NCI-H345 (cell line): ENCODE measurements at regions not wholly inside any gene's neighbourhood (a gene's known extent, or its start where the extent isn't known, plus 50 kb on each side); places are given as distances from the start of the nearest gene placed in this dataset.

ENCODE experiments used
- DNase-seq: peaks from one replicate; lab custom pipeline; 2025; lab: John Stamatoyannopoulos, UW

DNA sequence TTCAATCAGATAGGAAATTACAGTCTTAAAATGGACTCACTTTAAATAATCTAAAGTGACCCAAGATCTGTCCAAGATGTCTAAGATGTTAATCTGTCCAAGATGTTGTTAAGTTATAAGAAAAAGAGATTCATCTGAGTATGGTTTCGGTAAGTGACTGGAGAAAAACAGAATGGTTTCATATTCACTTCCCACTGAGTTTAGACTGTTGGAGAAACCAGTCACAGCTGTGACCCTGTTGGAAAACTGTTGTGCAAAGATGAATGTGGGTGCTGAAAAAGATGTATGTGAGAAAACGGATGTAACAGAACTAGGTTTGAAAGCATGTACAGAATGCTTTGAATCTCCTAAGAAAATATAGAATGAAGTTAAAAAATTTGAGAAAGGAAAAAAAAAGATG is 325.9 kb downstream of the COL12A1 start:
- DNase-seq, result no peak

DNA sequence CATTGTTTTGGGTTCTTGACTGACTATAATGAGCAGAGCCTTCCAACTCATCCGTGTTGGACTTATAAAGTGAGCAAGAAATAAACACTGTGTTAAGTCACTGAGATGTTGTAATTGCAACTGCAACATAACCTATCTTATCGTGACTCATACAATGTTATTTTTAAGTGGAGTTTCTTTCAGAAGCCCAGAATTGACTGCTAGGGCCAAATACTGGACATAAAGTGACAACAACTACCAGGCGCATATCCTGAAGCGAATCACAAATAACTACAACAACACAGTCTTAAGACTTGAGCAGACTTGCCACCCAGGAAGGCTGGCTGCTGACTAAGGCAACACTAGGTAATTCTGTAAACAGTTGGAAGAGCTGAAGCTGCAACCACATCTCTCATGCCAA is 326.6 kb downstream of the COL12A1 start:
- no peak for DNase-seq

DNA sequence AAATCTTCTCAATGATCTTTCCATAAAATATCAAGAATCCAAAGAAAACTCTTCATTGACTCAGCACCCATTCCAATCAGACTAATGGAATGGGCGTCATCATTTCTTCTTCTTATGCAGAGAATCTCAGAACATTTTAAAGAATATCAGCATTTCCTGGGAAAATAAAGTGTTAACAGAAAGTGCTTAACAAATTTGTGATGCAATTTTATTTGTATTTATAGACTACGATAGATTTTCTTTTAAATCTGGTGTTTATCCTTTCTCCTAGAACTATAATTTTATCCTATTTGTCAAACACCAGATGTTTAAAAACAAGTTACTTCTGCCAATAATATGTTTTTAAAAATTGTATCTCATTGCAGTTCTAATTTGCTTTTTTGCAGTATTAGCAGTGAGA is 330.7 kb downstream of the COL12A1 start:
- DNase-seq, result no peak

DNA sequence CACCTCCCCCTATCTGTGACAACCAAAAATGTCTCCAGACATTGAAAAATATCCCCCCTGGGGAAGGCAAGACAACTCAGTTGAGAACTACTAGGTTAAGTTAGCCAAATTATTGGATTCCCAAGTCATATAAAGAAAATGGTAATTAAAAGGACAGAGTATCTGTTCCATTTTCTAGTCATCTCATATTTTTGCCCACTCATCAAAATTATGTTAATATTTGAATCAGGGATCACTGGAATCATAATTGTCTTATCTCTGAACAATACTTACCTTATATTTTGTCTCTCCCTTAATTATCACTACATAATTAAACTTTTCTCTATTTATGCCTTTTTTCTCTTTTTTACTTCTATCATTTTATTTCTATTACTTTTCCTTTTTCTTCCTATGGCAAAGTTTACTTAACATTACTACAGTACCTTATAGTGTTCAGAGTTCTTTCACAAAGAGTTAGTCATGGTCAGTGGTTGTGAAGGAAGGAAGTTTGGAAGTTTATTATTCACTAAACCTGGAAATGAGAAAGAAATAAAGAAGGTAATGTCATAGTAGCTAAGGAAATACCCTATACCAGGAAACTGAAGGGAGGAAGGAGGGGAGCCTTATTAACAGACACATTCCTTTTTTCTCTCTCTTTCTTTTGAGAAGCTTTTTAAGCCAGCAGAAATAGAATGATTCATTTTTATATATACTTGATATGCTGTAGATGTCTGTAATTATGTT is 332.9 kb downstream of the COL12A1 start:
- no peak for DNase-seq

DNA sequence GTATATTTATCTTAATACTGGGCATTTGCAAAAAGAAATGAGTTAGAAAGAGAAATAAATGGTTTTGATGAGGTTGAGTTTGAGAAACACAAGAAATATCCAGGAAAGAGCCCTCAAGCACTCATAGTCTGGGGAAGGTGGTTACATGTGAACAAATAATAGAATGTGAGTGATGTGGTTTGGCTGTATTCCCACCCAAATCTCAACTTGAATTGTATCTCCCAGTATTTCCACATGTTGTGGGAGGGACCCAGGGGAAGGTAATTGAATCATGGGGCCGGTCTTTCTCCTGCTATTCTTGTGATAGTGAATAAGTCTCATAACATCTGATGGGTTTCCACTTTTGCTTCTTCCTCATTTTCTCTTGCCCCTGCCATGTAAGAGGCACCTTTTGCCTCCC is 334.1 kb downstream of the COL12A1 start:
- DNase-seq, result no peak

DNA sequence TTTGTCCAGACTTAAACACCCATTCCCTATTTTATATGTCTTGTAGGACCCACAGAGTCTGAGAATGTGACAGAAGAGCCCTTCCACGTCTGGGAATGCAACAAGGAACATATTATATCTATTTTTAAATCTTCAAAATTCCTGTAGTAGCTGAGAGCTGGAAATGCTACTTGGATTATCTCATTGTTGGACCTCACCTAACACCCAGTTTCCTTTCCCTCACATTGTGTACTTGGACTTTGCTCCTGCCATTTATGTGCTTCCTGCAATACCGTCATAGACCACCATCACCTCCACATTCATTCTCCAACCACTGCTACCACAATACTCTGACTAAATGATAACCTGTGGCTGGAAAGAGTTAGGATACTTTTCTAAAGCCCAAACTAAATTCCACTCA is 335.4 kb downstream of the COL12A1 start:
- DNase-seq, result no peak

DNA sequence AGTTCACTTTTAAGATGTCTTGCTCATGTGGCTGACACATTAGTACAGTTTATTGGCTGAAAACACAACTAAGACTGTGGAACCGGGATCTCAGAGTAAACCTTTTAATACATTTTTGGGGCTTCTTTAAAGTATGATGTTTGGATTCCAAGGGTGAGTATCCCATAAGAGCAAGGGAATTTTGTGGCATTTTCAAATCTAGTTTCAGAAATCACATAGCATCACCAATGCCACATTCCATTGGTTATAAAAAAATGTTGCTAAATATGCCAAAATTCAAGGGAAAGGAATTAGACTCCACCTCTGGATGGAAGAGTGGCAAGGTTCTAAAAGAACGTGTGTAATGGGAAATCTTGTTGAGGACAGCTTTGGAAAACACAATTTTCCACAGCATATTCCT is 338.6 kb downstream of the COL12A1 start:
- DNase-seq, result no peak

DNA sequence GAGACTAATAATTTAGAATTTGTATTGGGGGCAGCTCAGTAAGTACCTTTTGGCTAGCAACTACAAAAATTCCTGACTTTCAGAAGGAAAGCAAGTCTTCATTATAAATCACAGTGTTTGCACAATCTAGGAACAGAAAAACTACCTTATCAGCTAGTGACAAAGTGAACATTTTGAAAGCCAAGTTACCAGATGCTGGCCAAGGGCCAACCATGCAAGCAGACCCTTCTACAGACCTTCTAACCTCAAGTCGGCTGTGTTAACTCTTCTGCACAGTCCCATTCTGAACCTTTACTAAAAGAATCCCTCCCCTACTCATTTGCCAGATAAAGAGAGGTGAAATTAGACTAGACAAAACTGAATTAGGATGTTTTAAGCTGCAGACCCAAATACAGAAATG is 341.9 kb downstream of the COL12A1 start:
- DNase-seq, result no peak

DNA sequence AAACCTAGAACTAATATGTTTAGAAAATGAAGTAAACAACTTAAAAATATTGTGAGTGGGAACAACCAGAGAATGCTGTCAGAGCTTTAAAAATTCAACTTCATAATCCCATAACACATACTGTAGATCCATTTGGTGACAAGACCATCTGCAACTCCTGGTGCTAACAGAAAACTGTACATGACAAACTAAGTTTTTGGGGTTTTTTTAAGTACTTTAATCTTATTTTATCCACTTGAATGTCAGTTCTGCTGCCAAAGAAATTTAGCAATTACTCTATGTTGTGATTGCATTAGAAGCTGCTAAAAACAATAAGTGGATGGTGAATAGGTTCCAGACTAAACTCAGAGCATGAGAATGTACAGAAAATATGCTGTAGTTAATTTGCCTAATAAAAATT is 345.4 kb downstream of the COL12A1 start:
- DNase-seq, result no peak

DNA sequence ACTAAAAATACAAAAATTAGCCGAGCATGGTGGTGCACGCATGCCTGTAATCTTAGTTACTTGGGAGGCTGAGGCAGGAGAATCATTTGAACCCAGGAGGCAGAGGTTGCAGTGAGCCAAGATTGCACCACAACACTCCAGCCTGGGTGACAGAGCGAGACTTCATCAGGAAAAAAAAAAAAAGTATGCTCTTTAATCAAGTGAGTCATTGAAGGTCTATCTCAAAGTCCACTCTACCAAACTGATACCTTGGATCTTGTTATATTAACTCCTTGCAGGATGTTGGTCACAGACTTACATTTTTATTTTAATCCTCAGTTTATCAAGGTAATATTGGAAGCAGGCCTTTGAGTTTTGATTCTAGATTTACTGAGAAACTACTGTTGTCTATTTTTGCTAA is 348.7 kb downstream of the COL12A1 start:
- DNase-seq, result no peak

DNA sequence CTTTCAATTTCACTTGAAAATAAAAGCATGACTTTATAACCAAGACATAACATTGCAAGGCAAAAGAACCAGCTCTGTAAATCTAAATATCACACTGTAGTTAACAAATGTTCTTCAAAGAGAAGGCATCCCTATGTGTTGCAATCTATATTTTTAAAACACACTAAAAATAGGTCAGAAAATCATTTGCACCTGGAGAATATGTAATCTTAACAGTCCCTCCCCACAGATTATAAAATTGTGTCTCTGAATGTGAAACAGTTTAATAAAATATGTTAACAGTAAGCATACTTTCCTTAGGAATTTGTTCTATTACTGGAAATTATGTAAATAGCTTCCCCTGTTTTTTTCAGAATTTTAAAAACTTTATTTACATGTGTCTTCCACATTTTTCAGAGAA is 351.9 kb downstream of the COL12A1 start:
- no peak for DNase-seq

DNA sequence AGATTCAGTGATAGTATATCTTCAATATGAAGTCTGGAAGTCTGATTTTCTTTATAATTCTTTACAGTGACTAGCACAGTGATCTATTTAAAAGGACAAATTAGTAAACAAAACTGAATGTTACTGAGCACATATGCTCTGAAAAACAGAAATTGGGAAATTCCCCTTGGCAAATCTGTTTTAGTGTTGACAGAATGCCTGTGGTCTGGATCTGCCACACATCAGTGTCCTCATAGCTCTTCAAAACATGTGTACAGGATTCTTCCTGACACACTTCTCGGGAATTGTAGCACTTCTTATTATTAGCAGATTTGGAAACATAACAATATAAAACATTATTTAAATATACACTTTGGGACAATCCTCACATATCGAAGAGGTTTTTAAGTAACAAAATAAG is 354.3 kb downstream of the COL12A1 start:
- DNase-seq, result no peak

DNA sequence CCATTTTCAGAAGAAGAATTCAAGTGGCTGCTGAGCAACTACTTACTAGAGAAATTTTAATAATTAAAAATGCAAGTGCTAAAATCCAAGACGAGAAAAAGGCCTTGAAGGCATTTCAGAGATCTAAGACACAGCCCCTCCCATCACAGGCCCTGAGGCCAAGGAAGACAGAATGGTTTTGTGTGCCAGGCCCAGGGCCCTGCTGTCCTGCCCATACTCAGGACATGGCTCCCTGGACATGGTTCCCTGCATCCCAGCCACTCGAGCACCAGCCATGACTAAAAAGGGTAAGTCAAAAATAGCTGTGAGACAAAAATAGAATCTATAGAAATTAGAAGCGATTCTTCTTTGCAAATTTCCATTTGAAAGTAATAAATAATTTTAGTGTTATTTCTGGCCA is 364.9 kb downstream of the COL12A1 start:
- no peak for DNase-seq

DNA sequence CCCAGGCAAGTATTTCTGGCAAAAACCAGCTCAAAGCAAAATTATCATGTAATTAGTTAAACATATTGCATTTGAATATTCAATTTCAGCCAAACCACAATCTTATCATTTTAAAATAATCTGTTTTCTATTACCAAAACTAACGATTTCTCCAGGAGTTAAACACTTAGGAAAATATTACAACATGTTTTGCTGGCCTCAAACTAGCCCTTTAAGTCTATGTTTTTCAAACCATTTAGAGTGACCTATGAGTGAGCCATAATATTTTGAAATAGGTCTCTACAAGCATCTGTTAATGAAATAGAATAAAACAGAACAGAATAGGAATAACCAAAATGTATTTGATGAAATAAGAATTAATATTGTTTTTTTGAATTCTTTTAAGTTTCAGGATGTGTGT is 370.9 kb downstream of the COL12A1 start:
- no peak for DNase-seq

DNA sequence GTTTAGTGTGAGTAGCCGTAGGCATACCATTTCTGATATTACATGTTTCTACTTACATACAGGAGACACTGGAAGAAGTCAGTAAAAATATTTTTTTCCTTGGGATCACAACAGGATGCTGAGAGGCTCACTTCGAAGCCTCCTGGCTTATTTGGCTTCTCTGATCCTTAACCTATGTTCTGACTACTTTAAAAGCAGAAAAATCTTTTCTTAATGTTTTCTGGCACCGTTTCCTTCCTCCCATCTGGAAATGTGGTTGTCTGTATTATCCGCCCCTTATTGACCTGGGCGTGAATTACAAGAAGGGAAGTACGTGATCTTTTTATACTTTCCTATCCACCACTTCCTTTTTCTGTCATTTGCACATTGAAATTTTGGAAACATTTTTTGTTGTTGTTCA is 379.6 kb downstream of the COL12A1 start:
- no peak for DNase-seq

DNA sequence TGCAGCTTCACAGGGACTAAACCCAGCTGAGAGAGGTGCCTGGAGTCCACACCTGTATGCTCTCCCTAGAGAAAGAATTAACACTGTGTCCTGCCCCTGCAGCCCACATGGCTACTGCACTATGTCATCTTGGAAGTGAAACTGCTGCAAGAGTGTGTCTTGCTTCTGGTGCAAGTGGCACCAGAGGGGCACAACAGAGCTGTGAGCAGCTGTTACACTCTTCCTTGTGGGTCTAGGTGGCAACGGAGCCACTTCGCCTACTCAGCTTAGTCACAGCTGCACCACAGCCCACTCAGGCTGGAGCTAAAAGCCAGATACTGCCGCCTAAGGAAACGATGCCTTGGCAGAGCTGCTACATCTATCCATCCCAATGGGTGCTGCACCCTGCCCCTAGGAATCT is 391.4 kb downstream of the COL12A1 start:
- DNase-seq, result no peak

DNA sequence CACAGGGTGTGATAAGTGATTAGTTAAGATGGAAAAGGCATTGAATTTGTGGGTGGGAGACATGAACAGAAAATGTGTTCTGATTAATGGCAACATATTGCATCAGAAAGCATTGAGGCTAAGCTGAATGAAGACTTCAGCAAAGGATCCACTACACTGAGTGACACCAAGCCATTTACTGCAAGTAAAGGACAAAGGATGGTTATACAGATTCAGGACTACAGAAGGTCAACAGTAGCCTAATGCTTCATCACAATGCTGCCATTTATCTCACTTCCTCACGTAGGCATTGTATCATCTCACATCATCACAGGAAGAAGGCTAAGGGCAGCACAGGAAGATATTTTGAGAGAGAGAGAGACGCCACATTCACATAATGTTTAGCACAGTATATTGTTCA is 398.2 kb downstream of the COL12A1 start:
- DNase-seq, result no peak

DNA sequence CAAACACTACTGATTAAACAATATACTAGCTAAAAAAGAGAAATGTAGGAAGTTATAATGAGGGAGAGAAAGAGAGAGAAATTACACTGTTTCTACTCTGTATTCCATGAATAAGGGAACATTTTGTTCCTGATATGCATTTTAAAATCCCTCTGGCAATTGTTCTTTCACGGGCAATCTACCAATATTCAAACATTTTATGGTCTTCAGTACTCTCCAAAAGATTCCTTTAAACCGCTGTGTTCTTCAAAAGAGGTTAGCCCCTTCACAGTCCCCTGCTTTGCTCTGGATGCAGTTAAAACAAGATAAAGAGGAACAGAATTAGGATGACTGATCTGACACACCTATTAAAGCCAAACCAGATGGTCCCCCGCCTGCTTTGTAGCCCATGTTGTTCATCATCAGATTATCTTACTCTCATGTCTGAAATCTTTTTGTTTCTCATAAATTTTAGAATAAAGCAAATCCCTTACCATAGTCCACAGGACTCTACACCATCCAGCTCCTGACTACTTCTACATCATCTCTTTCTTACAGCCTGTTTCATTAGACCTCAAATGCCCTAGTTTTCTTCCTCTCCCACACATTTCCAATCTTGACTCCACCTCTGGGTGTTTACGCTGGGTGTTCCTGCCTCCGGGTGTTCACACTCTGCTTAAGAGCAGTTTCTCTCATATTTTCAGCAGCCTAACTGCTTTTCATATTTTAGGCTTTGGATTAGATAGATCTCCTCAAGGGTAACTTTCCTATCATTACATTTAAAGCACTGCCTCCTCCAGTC is 399.7 kb downstream of the COL12A1 start:
- no peak for DNase-seq

DNA sequence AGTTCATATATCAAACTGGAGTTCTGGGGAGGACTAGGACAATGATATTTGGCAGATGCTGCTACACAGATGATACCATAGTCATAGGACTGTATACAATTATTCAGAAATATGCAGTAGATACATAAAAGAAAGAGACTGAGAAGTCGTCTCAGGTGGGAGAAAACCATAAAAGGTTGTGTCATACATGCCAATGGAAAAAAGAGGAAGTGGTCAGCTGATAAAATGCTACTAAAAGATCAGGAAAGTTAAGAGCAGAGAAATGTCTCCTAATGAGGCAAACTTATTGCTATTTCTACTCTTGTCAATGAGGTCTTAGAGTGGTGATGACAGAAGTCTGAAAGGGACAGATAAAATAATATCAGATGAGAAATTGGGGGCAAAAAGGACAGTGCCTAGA is 407.6 kb downstream of the COL12A1 start:
- DNase-seq, result no peak

DNA sequence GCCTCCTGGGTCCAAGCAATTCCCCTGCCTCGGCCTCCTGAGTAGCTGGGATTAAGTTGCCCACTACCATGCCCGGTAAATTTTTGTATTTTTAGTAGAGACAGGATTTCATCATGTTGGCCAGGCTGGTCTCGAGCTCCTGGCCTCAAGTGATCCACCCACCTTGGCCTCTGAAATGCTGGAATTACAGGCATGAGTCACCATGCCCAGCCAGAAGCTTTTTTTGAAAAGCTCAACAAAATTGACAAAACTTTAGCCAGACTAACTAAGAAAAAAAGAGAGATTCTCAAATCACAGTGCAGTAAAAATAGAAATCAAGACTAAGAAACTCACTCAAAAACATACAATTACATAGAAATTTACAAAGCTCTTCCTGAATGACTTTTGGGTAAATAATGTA is 420.6 kb downstream of the COL12A1 start:
- DNase-seq, result no peak

DNA sequence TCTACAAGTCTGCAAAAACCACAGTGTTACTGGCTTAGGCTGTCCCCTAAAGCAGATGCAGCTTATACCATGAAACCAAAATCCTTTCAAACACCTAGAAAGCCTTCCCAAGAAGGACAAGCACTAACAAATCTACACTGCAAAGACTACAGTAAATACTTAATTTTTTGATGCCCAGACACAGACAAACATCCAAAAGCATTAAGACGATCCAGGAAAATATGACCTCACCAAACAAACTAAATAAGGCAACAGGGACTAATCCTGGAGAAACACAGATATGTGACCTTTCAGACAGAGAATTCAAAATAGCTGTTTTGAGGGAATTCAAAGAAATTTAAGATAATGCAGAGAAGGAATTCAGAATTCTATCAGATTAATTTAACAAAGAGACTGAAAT is 423.5 kb downstream of the COL12A1 start:
- no peak for DNase-seq

DNA sequence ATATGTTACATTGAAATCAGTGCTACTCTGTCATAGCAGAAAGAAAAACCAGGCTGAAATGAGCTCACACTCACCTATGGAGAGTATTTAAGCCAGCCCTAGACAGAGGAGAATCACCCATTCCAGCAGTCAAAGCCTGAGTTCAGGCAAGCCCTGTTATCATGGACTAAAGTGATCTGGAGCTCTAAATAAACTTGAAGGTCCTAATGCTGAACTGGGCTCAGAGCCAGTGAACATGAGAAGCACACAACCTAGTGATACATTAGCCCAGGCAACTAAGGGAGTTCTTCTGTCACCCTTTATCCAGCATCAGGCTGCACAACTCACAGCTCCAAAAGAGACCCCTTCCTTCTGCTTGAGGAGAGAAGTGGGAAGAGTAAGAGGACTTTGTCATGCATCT is 425.0 kb downstream of the COL12A1 start:
- DNase-seq, result no peak

DNA sequence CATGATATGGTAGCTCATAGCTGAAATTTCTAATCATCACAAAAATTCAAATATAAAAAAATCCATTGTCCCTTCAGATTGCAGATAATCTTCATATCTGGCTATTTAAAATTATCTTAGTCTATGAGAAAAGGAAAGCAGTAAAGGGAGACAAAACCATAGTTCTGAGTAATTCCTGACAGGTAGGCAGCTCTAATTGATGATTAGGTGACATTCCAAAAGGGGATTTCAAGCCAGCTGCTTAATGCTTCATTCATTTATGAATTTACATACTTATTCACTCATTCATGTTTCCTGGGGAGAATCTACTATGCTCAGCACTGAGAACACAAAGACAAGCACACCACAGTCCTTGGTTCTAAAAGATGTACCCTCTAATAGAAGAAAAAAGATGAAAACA is 437.1 kb downstream of the COL12A1 start:
- no peak for DNase-seq

DNA sequence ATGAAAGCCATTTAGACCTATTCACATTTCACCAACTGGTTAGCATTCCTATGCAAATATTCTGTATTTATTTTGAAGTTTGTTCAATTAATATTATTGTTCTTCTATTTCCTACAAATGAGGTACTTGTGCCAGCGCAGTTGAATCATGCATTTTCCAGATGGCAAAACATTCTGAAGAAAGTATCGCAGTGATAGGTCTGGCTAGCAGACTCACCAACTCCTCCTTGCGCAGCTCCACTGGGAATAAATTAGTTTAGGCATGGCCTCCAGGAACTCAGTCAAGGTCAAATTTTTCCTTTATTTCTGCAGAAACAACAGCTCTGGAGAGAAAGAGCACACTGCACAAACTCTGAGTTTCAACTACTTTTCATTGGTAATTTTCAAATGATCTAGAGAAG is 437.7 kb downstream of the COL12A1 start:
- no peak for DNase-seq
